Testis (tissue), 2 donors: ENCODE measurements at regions not wholly inside any gene's neighbourhood (a gene's known extent, or its start where the extent isn't known, plus 50 kb on each side); places are given as distances from the start of the nearest gene placed in this dataset.

Experiments used
- DNase-seq: peaks from one replicate; pipeline ENCODE4 v3.0.0-alpha.2; 2019
- H3K27ac ChIP-seq, 2 donors: fragments of 200-600 bp; sonication (generic); one replicate each; pipeline ENCODE4 v1.5.1; 2019
- H3K27me3 ChIP-seq: fragments of 200-600 bp; sonication (generic); one replicate; pipeline ENCODE4 v1.5.1; 2019
- H3K36me3 ChIP-seq: fragments of 200-600 bp; sonication (generic); one replicate; pipeline ENCODE4 v1.5.1; 2017; ENCODE audit warnings: low read depth; ENCODE audit errors: missing control alignments
- H3K4me1 ChIP-seq: fragments of 200-600 bp; sonication (generic); one replicate; pipeline ENCODE4 v1.5.1; 2019
- H3K4me3 ChIP-seq, 2 donors: fragments of 200-600 bp; sonication (generic); one replicate each; pipeline ENCODE4 v1.5.1; 2017 to 2019
- H3K9me3 ChIP-seq: fragments of 200-600 bp; sonication (generic); one replicate; pipeline ENCODE4 v1.5.1; 2017
- POLR2A ChIP-seq: fragments of 450-650 bp; IDR thresholded peaks from one replicate; pipeline ENCODE4 v1.6.1; 2017; ENCODE audit warnings: antibody characterized with exemption, mild to moderate bottlenecking, moderate library complexity
- WGBS, 2 donors: methylation state at CpG; one replicate each; pipeline ENCODE4 v1.1.5; 2018; 5-methylcytosine and 5-hydroxymethylcytosine counted together
- intact Hi-C: fragments of 100-400 bp; cut with DNase I; formaldehyde crosslinking; loops from one replicate; pipeline ENCODE4 v1.15.1; 2023; ENCODE audit warnings: low total_unique reads
- TF ChIP-seq, protein P1 (sequence below), 3 experiments: fragments of 450-650 bp in 2 of 3; fragments of 200-600 bp in 1 of 3; sonication (generic) in 1 of 3; IDR thresholded peaks; one replicate each; pipeline ENCODE4 v1.5.1; 2016 to 2019; ENCODE audit warnings: antibody characterized with exemption in 3 of 3, mild to moderate bottlenecking in 2 of 3, moderate library complexity in 1 of 3

- H3K36me3 ChIP-seq: no peaks in the 10 kb centered on the region
- H3K27me3 ChIP-seq: no peaks in the 10 kb centered on the region
- TF ChIP-seq, protein P1, sequence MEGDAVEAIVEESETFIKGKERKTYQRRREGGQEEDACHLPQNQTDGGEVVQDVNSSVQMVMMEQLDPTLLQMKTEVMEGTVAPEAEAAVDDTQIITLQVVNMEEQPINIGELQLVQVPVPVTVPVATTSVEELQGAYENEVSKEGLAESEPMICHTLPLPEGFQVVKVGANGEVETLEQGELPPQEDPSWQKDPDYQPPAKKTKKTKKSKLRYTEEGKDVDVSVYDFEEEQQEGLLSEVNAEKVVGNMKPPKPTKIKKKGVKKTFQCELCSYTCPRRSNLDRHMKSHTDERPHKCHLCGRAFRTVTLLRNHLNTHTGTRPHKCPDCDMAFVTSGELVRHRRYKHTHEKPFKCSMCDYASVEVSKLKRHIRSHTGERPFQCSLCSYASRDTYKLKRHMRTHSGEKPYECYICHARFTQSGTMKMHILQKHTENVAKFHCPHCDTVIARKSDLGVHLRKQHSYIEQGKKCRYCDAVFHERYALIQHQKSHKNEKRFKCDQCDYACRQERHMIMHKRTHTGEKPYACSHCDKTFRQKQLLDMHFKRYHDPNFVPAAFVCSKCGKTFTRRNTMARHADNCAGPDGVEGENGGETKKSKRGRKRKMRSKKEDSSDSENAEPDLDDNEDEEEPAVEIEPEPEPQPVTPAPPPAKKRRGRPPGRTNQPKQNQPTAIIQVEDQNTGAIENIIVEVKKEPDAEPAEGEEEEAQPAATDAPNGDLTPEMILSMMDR (IDR thresholded peaks at IDR 0.05): no peak
- TF ChIP-seq POLR2A: no peak
- intact Hi-C loops: no loop called here
- H3K9me3 ChIP-seq: no peaks in the 10 kb centered on the region
- 51 to 58% methylated on average over 4 of the region's 4 CpGs for WGBS, 2 donors
- H3K27ac ChIP-seq: no peak overlapping the region
- H3K4me3 ChIP-seq: no peak overlapping the region
- H3K4me1 ChIP-seq: no peaks in the 10 kb centered on the region
- DNase-seq: no peak
These were observed 864.8 kb downstream of the GATA3 start for GRCh38 chr10:8919280-8919679.

DNA sequence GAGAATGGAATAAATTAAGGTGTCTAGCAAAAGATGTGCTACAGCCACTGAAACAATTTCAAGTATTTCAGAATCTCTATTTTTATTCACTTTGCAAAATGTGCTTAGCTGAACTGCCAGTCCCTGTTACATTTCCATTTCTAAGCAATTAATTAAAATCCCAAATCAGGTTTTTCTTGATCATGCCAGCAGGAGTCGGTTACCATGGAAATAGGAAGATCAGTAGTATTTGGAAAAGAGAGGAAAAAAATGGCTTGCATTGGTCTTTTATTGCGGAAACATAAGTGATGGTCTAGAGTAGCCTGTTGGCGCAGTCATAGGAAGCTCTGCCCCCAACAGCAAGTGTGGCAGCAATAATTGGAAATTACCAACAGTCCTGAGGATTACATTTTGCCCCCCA lies 867.1 kb downstream of the GATA3 start:
- no peak overlapping the region for H3K27ac ChIP-seq
- no peaks in the 10 kb centered on the region for H3K36me3 ChIP-seq
- 78 to 84% methylated on average over 3 of the region's 3 CpGs for WGBS, 2 donors
- no peak overlapping the region for H3K4me3 ChIP-seq
- H3K9me3 ChIP-seq: no peaks in the 10 kb centered on the region
- no peak for DNase-seq
- H3K4me1 ChIP-seq: no peaks in the 10 kb centered on the region
- H3K27me3 ChIP-seq: no peaks in the 10 kb centered on the region
- TF ChIP-seq POLR2A: no peak
- TF ChIP-seq, protein P1 (IDR thresholded peaks at IDR 0.05): no peak
- intact Hi-C loops: no loop called here

DNA sequence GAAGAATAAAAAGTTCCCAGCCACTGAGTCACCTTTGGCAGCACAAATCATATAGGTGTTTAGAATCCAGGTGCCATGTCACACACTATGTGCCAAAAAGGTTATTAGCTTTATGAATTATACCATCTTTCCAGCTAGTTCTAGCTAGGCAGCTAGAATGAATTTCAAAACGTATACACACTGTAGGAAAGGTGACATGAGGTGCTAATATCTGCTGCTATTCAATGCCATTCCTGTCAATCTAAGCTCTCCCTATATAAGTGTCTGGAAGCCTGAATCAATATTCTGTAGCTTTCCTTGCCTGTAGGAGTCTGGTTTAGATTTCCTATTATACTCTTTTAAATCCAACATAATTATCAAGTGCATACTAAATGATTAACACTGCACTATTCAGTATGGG lies 868.6 kb downstream of the GATA3 start:
- Histone ChIP-seq H3K36me3 (no peaks in the 10 kb centered on the region), H3K4me3 (no peak overlapping the region), H3K27me3 (no peaks in the 10 kb centered on the region), H3K9me3 (no peaks in the 10 kb centered on the region), H3K4me1 (no peaks in the 10 kb centered on the region), H3K27ac (no peak overlapping the region)
- TF ChIP-seq, protein P1 (IDR thresholded peaks at IDR 0.05): no peak
- TF ChIP-seq POLR2A: no peak
- WGBS, 2 donors: 77 to 80% methylated on average over 1 of the region's 1 CpG
- DNase-seq: no peak
- intact Hi-C loops: no loop called here

GRCh38 chr10:8927705-8928104 lies 873.2 kb downstream of the GATA3 start:
- Histone ChIP-seq H3K36me3 (no peaks in the 10 kb centered on the region), H3K27me3 (no peaks in the 10 kb centered on the region), H3K4me3 (no peak overlapping the region), H3K4me1 (no peaks in the 10 kb centered on the region), H3K27ac (no peak overlapping the region), H3K9me3 (no peaks in the 10 kb centered on the region)
- WGBS, 2 donors: 58 to 65% methylated on average over 4 of the region's 4 CpGs
- no peak for DNase-seq
- intact Hi-C loops: no loop called here
- TF ChIP-seq POLR2A: no peak
- TF ChIP-seq, protein P1 (IDR thresholded peaks at IDR 0.05): no peak

GRCh38 chr10:8946451-8946850 lies 892.0 kb downstream of the GATA3 start:
- no peak overlapping the region for H3K4me3 ChIP-seq
- H3K4me1 ChIP-seq: no peaks in the 10 kb centered on the region
- no peaks in the 10 kb centered on the region for H3K36me3 ChIP-seq
- WGBS, 2 donors: 86 to 93% methylated on average over 5 of the region's 5 CpGs
- no peak for DNase-seq
- H3K9me3 ChIP-seq: no peaks in the 10 kb centered on the region
- TF ChIP-seq, protein P1 (IDR thresholded peaks at IDR 0.05): no peak
- no peak for TF ChIP-seq POLR2A
- intact Hi-C loops: no loop called here
- no peak overlapping the region for H3K27ac ChIP-seq
- H3K27me3 ChIP-seq: no peaks in the 10 kb centered on the region
